Stimulated activated CD8-positive, alpha-beta memory T cell treated with anti-CD3 and anti-CD28 coated beads, Interleukin-12 subunit alpha, Interleukin-12 subunit beta, amount 100 ng/mL, for 1 hour (primary cell): ENCODE measurements at regions not wholly inside any gene's neighbourhood (a gene's known extent, or its start where the extent isn't known, plus 50 kb on each side); places are given as distances from the start of the nearest gene placed in this dataset.

Source experiments
- DNase-seq: peaks from one replicate; pipeline ENCODE4 v3.0.0-alpha.2; 2020; ENCODE audit warnings: low read depth

GRCh38 chr7:25515633-25516275 lies 287.5 kb upstream of the NPVF start:
- DNase-seq, result no peak

GRCh38 chr7:25517906-25518305 lies 289.6 kb upstream of the NPVF start:
- no peak for DNase-seq

GRCh38 chr7:25520017-25520416 lies 291.7 kb upstream of the NPVF start:
- DNase-seq, result no peak

GRCh38 chr7:25520516-25520915 lies 292.2 kb upstream of the NPVF start:
- DNase-seq, result no peak

GRCh38 chr7:25521236-25521635 lies 292.9 kb upstream of the NPVF start:
- no peak for DNase-seq

GRCh38 chr7:25522727-25523126 lies 294.4 kb upstream of the NPVF start:
- no peak for DNase-seq

- no peak for DNase-seq
These were observed 299.4 kb upstream of the NPVF start for GRCh38 chr7:25527665-25528170.

GRCh38 chr7:25529320-25529719 lies 301.0 kb upstream of the NPVF start:
- no peak for DNase-seq

- DNase-seq, result no peak
These were observed 308.6 kb upstream of the NPVF start for GRCh38 chr7:25536851-25537250.

GRCh38 chr7:25537662-25538375 lies 309.5 kb upstream of the NPVF start:
- no peak for DNase-seq

GRCh38 chr7:25541094-25541821 lies 313.0 kb upstream of the NPVF start:
- no peak for DNase-seq

- no peak for DNase-seq
These were observed 313.6 kb upstream of the NPVF start for GRCh38 chr7:25541877-25542276.

- DNase-seq, result no peak
These were observed 314.9 kb upstream of the NPVF start for GRCh38 chr7:25543210-25543609.

GRCh38 chr7:25543798-25544197 lies 315.5 kb upstream of the NPVF start:
- no peak for DNase-seq

GRCh38 chr7:25544254-25544653 lies 316.0 kb upstream of the NPVF start:
- DNase-seq, result no peak

- DNase-seq, result no peak
These were observed 317.1 kb upstream of the NPVF start for GRCh38 chr7:25545124-25546008.

- no peak for DNase-seq
These were observed 318.0 kb upstream of the NPVF start for GRCh38 chr7:25546306-25546705.

GRCh38 chr7:25549271-25549921 lies 321.1 kb upstream of the NPVF start:
- no peak for DNase-seq

- DNase-seq, result no peak
These were observed 321.9 kb upstream of the NPVF start for GRCh38 chr7:25550149-25550548.

GRCh38 chr7:25552998-25553397 lies 324.7 kb upstream of the NPVF start:
- no peak for DNase-seq

- no peak for DNase-seq
These were observed 325.4 kb upstream of the NPVF start for GRCh38 chr7:25553580-25554291.
